ENCODE measurements at regions not wholly inside any gene's neighbourhood (a gene's known extent, or its start where the extent isn't known, plus 50 kb on each side); places are given as distances from the start of the nearest gene placed in this dataset.
"Not testable (repeated sequence)": the region's sequence is repeated elsewhere in the genome, so short reads cannot be mapped to it uniquely, and the experiment has no call there.

DNA sequence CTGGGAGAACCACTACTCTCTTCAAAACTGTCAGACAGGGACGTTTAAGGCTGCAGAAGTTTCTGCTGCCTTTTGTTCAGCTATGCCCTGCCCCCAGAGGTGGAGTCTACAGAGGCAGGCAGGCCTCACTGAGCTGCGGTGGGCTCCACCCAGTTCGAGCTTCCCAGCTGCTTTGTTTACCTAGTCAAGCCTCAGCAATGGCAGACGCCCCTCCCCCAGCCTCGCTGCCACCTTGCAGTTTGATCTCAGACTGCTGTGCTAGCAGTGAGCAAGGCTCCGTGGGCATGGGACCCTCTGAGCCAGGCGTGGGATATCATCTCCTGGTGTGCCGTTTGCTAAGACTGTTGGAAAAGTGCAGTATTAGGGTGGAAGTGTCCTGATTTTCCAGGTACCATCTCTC, 258.6 kb upstream of the GOT2 start:
- not testable (repeated sequence) for TF ChIP-seq EZH2 (IDR thresholded peaks at IDR 0.05; ENCODE audit: insufficient read depth, poor library complexity, severe bottlenecking); EZH2phosphoT487 (IDR thresholded peaks at IDR 0.05; ENCODE audit: insufficient read depth, low read depth)
